SK-N-MC (cell line): ENCODE measurements at regions not wholly inside any gene's neighbourhood (a gene's known extent, or its start where the extent isn't known, plus 50 kb on each side); places are given as distances from the start of the nearest gene placed in this dataset.

Experiments
- EZH2 ChIP-seq: fragments of 200-600 bp; sonication (generic); IDR thresholded peaks from one replicate; pipeline ENCODE4 v1.6.1; 2017; ENCODE audit warnings: antibody characterized with exemption
- POLR2AphosphoS5 ChIP-seq: IDR thresholded peaks from 2 replicates; pipeline ENCODE4 v1.6.1; 2012; ENCODE audit warnings: mild to moderate bottlenecking, low read depth, low read length, borderline replicate concordance

- TF ChIP-seq POLR2AphosphoS5 (no peak), EZH2 (no peak)
These were observed 60.0 kb upstream of the KLF7 start for GRCh38 chr2:207225773-207226172.
